HG02642 (cell line): ENCODE measurements at regions not wholly inside any gene's neighbourhood (a gene's known extent, or its start where the extent isn't known, plus 50 kb on each side); places are given as distances from the start of the nearest gene placed in this dataset.
"Not testable (repeated sequence)": the region's sequence is repeated elsewhere in the genome, so short reads cannot be mapped to it uniquely, and the experiment has no call there.

ENCODE experiments used
- ATAC-seq: cut with Tn5 transposase; IDR thresholded peaks from one replicate; pipeline ENCODE4 v1.9.1; 2021; ENCODE audit warnings: mild to moderate bottlenecking; ENCODE audit not compliant: unreplicated experiment, poor library complexity

DNA sequence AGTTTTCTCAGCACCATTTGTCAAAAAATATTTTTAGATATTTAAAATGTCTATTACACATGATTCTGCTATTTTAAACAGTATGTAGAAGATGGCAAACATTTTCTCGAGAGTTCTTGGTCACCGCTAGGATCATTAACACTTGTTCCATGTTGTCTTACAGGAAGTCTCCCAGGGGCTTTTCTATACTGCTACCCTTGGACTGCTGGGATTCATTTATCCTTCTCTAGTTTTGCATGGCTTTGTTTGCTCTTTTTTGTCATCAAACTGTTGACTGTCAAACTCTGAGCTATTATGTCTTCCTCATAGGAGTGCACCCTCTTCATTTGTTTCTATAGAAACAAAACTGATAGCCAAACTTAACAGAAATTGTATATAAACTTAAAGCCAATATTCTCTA, 184.9 kb downstream of the CDCA7 start:
- no peak for ATAC-seq

DNA sequence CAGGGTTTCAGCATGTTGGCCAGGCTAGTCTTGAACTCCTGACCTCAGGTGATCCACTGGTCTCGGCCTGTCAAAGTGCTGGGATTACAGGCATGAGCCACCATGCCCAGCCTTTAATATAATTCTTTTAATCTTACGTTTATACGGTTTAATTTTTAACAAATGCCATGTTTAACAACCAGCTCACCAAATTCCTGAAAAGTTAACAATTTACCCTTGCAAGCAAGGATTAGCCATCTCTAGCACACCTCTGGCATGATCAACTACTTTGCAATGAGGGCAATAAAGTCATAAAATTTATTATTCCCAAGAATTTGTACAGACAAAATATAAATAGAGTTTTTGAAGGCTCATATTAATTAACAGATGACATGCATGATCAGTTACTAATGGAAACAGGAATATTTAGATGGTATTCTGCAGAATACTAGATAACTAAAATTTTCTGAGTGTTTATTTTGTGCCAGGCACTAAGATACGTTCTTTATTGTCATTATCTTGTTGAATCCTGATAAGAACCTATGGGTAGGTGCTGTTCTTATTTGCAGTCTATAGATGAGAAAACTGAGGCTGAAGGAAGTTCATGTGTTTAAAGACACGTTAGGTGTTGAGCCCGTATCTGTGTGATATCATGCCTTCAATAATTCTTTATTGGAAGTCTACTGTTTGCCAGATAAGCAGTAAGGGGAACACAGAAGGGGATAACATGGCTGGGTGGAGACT, 190.1 kb downstream of the CDCA7 start:
- ATAC-seq: no peak

DNA sequence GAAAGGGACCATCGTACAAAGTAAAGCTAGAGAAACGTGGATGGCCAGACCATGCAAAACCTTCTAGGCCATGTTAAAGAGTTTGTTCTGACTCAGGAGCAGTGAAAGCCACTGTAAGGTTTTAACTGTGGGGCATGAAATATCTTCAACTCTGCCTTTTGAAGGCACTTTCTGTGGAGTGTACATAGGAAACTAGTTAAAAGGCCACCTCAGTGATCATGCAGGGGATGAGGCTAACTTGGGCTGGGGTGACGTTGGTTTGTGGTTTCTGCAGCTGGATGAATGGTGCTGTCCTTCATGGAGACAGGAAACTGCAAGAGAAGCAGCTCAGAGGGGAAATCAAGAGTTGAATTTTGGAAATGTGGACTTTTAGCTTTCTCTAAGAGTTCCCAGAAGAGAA, 190.7 kb downstream of the CDCA7 start:
- no peak for ATAC-seq

DNA sequence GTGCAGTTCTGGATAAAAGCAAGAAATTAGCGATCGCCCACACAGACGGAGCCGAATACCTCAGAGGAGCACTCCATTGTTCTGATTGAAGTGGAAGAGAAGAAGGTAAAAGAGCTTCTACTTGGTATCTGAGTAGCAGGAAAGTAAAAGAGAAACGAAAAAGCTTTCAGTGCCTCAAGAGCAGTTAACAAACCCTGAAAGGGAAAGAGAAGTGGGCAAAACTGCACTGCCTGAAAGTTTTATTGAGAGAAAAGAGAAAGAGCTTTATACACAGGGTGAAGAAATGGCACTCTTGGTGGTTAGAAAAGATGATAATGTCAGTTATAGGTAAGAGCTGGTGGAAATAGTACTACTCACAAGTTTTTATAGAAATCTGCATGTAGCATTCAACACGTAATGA, 192.8 kb downstream of the CDCA7 start:
- no peak for ATAC-seq

DNA sequence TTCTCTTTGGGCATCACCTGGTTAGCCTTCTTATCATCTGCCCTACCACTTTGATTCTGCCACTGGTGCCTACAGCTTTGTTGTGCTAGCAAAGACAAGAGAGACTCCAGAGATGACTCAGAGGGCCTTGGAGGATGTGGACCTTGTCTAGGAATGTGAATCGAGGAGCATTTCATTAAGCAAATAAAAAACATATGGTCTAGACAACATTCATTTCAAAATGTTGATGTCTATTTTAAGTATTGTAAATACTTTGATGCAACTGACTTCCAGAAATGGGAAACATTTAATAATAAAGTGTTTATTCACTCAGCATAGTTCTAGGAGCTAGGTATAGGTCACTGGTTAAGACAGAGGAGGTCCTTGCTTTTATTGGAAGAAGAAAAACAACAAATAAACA, 195.5 kb downstream of the CDCA7 start:
- no peak for ATAC-seq

DNA sequence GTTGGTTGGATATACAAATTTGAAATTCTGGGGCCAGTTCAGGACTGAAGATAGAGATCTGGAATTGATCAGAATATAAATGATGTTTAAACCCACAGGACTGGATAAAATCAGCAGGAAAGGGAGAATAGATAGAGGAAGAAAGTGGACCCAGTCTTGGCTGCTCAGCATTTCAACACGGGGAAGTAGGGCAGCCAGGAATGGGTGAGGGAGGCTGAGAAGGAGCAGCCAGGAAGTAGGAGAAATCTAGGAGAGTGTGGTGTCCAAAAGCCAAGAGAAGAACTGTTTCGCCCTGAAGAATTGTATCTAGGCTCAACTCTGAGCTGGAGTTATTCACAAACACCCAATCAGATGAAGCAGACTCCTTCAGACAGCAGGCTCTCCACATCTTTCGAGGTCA, 197.9 kb downstream of the CDCA7 start:
- ATAC-seq: no peak

DNA sequence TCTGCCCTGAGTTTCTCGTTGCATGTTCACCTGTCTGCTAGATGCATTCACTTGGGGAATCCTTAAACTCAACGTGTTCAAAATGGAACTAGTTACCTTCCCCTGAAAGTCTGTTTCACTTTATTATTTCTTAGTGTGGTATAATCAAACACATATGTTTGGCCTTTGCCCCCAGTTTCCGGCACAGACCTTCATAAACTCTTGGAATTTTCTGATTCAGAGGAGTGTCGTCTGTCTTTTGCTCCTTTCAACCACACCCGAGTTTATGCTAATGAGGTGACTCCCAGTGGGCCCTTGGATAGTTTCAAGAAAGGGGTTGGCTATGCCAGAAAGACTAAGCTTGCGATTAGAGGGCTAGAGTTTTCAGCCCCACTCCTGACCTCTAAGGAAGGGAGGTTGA, 198.9 kb downstream of the CDCA7 start:
- no peak for ATAC-seq

DNA sequence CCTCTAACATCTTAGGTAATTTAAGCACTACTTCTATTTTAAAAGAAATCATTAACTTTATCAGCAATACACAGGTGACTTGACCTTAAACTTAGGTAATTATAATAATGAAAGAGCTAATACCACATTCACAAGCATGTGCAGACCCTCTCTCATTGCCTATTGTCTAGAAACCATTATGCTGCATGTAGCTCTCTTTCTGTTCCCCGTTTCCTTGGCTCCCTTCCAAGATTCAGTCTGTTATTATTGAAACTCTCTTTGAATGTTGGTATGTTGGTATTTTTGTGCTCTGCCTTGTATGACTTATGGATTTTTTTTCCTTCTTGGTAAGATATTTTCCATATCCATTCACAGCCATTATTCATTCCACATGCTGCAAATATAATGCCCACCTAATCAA, 201.2 kb downstream of the CDCA7 start:
- no peak for ATAC-seq

DNA sequence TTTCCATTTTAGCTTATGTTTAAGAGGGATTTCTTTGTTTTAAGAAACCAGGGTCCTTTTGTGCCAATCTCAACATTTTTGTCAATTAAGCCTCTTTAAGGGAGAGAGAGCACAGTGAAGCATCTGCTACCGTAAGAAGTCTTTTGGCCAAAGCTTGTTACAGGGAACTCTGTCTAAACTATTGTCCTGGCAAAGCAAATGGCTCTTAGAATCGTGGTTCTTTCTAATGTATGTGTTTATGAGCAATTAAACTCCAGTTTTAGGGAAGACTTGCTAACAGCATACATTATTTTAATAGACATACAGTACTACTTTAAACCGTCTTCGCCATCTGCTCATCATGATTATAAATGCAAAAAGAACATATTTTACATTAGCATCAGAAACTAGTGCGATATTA, 202.1 kb downstream of the CDCA7 start:
- no peak for ATAC-seq

DNA sequence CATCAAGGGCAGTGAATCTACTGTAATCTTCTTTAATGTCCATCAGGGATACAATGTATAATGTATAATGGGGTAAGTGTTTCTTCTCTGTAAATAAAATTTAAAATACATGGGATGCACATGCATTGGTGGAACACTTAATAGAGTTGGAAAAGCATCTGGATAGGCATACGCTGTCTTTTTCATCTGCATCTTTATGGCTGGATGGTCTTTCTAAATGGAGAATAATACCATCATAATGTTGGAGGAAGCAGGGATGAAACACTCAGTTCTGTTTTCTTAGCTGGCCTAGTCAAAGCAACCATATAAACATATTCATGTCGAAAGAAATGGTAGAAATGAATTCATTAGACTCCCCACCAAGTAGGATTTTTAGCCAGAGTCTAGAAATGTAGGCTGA, 202.8 kb downstream of the CDCA7 start:
- no peak for ATAC-seq

DNA sequence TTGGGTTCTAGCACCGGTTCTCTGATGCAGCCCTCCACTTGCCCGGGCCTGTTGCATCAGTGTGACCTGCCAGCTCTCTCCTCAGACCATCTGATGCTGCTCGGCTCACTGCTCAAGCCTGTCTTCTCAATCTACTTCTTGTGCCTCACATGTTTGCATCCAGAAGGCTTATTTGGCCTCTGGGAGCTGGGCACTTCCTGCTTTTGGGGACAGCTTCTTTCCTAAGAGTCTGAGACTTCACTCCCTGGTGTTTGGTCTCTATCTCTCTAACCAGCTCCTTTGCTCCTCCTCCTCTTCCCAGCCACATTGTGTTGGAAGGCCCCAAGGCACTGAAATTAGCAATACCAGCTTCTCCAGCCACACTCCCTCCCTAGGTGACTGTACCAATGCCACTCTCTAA, 212.8 kb downstream of the CDCA7 start:
- no peak for ATAC-seq

DNA sequence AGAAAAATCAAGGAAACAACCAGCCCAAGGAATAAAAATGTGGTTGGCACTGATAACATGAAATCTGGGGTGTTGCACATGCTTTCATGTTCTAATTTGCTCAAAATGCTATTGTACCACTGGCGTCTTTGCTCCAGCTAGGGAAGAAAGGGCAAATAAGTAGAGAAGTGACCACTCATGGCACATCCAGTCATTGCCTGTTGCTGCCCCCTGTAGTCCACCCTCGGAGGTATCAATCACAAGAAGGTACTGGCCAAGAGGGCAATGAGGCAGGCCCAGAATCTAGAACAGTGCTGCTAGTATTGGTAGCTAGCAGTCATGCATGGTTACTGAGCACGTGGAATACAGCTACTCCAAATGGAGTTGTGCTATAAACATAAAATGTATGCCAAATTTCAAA, 213.4 kb downstream of the CDCA7 start:
- no peak for ATAC-seq

DNA sequence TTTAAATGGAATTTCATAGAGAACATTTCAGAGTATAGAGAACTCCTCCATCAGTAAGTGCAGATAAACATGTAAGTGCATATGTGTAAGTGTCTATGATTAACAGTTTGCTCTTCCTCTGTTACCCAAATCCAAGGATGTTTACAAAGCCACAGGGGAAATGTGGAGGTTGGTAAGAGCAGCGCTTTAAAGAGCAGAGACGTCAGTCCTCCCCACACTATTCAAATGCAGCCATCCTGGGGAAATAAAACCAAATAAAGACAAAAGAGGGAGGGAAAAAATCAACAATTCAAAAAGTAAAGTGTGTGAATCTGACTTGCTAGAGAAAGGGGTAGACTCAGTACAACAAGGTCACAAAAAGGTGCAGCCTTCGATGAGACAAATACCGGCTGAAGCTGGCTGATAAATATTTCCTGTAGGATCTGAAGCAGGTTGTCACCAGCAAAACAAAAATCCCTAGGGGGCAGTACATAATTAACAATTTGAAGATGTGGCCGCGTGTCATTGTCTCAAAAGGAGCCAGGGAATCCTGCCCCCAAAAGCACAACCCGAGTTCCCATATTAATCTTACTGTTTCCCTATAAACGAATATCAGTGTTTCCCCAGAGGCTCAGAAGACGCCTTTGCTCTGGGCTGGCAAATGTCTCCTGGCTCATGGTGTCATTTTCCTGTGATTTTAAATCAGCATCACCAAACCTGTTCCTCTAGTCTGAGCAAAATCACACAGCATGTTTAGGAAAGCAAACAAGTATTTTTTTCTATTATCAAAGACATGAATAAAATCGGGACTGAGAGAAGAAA, 216.5 kb downstream of the CDCA7 start:
- no peak for ATAC-seq

DNA sequence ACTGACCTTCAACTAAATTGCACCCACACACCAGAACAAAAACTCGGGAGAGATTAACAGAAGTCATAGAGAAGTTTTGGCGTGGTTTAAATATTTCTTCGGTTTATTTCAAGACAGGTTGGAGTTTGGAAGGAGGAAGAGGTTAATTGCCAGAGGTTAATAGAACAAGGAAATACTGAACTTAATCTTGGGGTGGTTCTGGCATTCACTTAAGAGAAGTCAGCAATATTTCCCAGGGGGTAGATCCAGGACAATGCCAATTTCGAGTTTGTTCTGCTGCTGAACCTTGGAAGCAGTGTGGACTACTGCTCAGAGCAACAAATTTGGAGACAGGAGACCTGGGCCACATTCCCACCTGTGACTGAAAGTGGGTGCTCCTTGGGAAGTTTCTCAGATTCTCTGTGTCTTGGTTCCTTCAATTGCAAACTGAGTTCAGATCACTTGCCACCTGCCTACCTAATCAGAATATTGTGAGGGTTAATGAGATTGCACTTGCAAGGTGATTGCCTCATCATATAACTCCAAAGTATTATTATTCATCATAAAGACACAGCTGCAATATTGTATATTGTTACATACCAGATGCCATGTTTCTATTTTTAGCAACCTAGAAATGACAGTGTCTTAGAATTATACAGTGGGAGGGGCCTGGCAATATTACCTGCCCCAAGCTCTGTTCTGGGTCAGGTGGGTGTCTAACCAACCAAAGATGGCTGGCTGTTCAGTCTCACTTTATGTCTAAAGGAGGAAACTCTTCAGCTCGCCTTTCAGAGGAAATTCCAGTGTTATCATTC, 217.4 kb downstream of the CDCA7 start:
- no peak for ATAC-seq

DNA sequence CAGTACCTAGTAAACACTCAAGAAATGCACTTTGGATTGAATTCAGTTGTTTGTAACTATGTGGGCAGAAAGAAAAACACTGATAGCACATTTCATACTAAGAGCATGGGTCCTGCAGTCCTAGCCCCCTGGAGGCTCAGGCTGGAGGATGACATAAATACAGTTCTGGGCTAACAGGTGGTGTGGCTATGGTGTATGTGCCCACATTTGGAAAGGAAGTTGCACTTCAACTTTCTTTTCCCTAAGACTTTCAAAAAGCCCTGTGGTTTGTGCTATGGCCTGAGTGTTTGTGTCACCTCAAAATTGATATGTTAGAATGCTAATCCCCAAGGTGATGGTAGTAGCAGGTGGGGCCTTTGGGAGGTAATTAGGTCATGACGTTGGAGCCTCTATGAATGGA, 218.2 kb downstream of the CDCA7 start:
- no peak for ATAC-seq

DNA sequence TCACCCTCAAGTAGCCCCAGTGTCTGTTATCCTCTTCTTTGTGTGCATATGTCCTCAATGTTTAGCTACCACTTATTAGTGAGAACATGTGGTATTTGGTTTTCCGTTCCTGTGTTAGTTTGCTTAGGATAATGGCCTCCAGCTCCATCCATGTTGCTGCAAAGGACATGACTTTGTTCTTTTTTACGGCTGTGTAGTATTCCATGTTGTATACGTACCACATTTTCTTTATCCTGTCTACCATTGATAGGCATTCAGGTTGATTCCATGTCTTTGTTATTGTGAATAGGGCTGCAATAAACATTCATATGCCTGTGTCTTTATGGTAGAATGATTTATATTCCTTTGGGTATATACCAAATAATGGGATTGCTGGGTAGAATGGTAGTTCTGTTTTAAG, 219.1 kb downstream of the CDCA7 start:
- not testable (repeated sequence) for ATAC-seq

DNA sequence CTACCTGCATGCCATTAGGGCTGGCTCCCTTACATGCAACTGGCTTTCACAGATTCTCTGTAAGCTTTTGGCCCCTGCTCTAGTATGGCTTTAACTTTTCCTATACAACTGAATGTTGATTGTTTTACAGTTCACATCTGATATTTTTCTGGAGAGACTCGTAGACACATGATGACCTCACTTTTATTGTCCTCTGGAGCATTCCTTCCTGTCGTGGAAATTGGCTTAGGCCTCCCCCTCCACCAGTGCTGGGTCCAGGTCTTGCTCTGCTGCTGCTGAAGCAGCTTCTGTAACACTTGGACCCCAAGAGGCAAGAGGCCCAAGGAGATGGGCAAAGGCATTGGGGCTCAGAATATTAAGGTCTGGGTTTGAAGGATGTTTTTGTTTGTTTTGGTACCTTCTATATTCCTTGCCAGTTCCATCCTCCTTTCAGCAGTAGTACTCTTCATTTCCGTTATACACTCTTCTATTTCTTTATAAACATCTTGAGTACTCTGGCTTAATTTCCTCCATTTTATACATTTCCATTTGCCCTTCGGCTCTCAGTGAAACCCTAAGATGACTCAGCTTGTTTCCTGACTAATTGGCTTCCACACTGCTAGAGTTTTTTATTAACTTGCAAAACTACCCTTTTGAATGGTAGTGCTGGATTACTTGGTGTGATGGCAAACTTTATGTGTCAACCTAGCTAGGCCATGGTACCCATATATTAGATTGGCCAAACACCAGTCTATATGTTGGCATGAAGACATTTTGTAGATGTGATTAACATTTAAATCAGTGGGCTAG, 219.8 kb downstream of the CDCA7 start:
- no peak for ATAC-seq

DNA sequence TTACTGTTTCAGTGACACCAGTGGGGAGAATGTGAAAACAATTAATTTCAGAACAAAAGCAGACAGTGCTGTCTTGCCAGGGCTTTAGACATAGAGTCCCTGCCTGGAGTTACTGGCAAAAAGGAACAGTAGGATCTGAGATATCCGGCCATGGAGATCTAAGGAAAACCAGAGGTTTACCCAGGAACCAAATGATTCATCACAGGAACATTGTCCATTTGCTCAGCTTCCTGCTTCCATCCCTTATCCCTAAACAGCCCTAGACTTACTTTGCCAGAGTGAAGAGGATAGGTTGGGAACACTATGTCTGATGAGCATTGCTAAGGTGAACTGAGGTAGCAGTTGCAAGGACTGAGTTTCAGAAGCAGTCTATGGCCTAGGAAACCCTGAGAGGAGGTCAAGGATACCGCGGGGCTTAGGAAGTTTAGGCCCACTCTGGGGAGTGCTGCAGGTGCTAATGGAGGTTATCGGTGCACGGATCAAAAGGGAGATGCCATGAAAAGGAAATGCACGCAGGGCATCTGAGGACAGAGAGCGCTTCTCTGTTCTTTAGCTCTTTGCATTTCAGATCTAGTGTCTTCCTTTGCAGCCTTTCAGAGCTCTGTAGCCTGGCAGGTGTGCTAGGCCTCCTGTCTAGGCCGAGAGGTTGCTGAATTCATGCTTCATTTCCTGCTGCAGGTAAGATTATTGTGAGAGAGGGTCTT, 223.9 kb downstream of the CDCA7 start:
- no peak for ATAC-seq

DNA sequence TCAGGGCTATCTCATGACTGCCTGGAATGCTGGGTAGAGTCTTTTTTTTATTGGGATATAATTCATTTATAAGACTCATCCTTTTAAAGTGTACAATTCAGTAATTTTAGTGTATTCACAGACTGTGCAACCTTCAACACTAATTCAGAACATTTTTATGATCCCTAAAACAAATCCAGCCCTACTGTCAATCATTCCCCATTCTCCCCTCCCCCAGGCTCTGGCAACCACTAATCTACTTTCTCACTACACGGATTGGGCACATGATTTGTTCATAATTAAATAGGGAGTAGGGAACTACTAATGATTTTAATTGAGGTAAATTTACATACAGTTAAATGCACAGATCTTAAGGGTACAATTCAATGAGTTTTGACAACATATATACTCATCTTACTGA, 225.7 kb downstream of the CDCA7 start:
- no peak for ATAC-seq

DNA sequence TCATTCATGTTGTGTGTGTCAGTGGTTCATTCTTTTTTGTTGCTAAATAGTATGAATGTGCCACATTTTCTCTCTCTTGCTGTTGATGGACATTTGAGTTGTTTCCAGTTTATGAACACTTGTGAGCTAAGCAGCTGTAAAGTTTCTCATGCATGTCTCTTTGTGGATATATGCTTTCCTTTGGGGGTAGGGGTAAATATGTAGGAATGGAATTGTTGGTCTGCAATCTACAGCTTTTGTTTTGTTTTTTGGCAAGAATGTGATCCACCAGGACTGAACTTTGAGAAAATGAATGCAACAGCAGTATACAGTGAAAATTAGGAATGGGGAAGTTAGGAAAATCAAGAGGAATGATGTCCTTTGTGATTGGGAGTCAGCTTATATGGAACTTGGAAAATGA, 226.3 kb downstream of the CDCA7 start:
- no peak for ATAC-seq
